SIG-M5 (cell line): ENCODE measurements at regions not wholly inside any gene's neighbourhood (a gene's known extent, or its start where the extent isn't known, plus 50 kb on each side); places are given as distances from the start of the nearest gene placed in this dataset.
"Not testable (repeated sequence)": the region's sequence is repeated elsewhere in the genome, so short reads cannot be mapped to it uniquely, and the experiment has no call there.

ENCODE experiments used
- DNase-seq: peaks from one replicate; lab custom pipeline; 2025; lab: John Stamatoyannopoulos, UW

DNA sequence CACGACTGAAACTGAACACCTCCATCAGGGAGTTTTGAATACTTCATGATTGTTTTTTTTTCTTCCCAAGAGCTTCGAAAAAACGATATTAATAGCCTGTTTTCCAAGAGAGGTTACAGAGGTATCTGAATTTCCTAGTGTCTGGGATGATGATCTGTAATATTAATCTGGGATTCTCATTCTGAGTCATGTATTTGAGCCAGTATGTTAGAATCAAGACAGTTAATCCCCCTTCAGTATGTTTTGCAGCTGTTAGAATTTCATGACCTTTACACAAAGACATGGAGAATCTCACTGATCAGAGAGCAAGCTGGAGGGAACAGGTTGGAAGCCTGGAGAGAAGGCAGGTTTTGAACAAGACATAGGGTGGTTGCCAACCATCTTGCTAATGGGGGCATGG is 234.5 kb upstream of the GAP43 start:
- no peak for DNase-seq

DNA sequence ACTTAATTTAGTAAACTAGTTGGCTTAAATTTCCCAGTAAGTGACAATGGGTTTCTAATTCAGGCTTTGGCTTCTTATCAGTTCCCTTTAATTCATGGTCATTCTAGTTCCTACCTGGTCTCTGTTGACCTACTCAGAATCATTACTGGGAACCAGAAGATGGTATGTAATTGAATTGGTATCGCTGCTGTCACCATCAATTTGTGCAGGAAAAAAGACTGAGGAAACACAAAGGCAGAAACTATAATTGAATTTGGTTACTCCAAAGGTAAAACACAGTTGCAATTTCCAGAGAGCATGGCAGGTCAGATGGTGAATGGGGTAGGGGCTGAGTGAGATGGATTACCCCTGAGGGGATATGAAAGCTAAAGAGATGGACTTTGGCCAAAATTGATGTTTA is 226.5 kb upstream of the GAP43 start:
- no peak for DNase-seq

DNA sequence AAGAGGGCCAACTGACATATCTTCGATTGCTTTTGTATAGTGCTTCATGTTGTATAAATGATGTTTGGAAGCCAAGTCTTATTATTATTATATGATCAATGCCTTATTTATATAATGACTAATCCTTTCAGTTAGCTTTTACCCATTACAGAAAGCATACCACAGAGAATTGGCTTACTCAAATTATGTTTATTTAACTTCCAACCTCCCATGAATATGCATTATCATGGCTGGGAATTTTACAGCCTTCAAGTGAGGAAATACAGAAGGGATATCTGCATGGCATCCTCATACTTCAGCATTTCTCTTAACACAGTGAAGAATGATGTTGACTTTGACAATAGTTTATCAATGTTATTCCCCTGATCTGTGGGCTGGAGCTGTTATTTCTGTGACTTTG is 225.9 kb upstream of the GAP43 start:
- no peak for DNase-seq

DNA sequence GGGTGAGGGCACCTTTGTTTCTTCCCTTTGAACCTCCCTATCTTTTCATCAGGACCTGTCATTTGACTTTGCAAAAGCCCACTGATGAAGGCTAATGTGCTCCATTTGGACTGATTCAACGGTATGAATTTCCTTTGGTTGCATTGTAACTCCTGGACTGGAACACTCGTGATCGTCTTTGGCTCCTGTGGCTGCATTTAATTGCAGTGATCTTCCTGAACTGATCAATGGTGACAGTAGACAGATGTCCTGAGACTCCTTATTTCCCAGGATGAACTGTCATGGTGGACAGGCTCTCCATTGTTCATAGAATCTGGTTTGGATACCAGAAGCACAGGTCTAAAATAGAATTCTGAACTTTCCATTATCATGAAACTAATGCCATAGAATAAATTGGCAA is 224.8 kb upstream of the GAP43 start:
- no peak for DNase-seq

DNA sequence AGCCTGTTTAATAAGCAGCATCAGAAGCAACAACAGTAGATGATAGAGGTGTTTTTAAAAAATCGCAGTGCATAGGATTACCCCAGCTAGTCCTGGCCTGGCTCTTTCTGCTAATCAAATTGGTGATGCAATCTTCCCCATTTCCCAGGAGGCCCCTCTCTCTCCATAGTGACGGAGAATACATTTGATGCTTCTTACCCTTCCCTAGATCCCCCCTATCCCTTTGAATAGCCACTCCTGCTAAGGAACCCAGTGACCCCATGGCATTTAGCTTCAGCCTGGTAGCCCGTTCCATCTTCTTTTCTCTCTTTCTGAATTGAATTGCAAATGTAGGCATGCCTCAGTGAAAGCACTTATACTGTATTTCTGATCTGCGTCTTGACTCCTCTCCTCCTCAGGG is 223.6 kb upstream of the GAP43 start:
- no peak for DNase-seq

DNA sequence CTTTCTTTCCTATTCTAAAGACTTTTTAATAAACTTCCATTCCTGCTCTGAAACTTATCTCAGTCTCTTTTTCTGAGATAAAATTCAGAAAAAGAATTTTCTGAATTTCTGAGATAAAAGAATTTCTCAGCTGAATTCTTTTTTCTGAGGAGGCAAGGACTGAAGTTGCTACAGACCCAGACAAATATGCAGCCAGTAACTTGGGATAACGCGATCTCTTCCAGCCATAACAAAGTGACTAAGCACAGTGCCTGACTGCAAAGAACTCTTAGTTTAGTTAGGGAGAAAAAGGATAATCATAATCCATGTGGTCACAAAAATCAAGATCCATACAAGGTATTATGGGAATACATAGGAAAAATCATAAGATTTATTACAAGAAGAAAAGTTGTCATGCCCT is 222.0 kb upstream of the GAP43 start:
- no peak for DNase-seq

DNA sequence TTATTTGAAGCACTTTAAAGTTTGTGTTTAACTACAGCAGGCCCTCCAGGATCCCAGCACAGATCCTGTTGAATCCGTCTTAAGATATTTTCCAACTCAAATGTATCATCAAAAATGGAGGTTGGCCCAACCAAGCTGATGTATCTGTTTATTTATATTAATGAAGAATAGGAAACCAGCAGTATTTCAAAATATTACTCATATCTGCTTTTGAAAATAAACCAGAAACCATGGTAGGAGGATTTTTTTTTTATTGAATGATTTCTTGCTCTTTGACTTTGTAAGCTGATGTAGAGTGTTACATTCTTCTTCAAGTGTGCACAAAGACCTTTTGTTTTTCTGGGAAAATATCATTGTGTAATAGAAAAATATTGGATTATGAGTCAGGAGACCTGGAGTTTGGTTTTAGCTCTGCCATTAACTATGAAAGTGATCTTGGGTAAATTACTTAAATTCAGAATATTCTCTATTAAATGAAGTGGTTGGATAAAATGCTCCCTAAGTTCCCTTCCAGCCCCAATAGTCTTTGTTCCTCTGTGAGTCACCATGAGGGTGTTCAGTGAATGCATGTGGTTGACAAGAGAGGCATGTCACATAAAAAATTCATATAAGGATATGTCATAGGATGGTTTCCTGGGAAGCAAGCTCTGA is 221.3 kb upstream of the GAP43 start:
- no peak for DNase-seq

DNA sequence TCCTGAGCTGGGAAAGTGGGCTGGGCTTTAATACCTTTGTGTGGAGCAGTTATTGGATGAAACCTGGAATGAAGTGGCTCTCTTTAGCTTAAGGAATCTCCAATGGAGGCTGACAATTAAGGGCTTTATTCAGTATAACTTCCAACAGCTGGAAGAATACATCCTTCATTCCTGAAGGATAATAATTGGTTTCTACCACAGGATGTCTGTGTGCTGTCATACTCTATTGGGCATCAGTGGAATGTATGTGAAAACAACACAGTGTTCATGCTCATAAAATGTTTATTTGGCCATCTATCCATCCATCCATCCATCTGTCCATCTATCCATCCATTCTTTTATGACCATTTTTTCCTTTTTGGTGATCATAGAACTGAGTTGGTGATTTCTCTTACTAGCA is 220.7 kb upstream of the GAP43 start:
- DNase-seq, result no peak

DNA sequence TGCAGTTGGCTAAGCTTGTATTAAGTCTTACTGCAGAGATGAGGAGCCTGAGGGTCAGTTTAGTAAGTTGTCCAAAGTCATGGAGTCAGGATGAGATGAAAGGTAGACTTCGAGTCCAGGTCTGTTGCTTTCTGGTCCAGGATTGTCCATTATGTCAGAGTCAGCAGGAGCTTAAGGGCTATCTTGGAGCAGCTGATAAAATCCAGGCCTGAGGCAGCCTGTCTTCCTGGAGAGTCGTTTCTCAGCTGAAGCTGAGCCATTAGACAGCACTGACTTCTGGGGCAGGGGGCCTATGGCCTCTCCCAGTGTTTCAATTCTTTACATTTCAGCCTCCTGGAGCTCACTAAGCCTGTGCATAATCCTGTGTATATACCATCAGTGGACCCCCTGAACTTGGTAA is 219.5 kb upstream of the GAP43 start:
- DNase-seq, result no peak

DNA sequence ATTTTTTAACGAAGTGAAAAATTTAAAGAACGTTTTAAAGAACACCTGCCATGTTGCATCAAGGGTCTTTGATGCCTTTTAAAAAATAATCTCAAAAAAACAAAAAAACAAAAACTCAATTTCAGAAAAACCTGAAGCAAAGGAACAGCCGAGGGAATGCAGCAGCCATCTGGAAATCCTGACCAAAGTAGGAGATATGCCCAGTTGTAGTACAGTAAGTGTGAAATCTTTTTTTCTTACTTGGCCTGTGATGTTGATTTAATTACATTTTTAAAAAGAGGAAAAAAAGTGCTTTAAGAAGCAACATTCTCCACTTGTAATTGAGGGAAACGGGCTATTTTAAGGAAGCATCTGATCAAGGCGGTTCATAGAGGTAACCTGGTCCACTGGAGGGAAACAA is 213.7 kb upstream of the GAP43 start:
- DNase-seq, result no peak

DNA sequence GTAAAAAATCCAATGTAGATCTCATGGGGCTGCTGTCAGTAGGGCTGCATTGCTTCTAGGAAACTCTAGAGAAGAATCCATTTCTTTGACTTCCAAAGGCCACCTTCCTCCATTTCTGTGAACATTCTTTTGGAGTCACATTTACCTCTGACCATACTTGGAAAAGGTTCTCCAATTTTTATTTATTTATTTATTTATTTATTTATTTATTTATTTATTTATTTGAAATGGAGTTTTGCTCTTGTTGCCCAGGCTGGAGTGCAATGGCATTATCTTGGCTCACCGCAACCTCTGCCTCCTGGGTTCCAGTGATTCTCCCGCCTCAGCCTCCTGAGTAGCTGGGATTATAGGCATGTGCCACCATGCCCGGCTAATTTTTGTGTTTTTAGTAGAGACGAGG is 208.7 kb upstream of the GAP43 start:
- DNase-seq, result not testable (repeated sequence)

DNA sequence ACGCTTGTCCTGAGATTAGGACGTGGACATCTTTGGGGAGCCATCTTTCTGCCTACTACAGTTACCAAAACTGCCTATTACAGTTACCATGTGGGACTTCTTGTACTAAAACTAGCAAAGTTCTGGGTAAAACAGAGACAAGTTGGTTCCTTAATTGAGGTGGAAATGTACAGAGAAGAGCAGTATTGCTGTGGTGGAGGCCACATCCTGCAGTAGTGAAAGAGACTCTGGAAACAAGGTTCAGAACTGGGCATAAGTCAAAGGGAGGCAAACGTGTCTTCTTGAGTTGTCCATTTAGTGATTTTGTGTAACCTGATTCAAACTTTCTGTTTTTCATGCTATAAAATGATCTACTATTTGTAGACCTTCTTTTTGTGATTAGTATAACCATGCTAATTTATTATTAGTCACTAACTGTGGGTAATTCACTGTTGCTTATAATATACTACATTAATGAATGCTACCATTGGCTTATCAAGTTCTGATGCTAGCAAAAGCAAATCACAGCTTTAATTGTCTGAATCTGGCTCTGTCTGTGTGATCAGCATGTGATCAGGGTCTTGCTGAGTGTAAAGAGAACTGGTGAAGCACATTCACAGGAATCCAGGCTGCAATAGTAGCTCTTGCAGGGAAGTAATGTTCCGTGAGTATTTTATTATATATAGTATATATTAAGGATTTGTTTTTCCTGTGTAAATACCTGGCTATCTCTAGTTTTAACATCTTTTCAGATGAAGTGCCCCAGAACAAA is 207.9 kb upstream of the GAP43 start:
- no peak for DNase-seq

DNA sequence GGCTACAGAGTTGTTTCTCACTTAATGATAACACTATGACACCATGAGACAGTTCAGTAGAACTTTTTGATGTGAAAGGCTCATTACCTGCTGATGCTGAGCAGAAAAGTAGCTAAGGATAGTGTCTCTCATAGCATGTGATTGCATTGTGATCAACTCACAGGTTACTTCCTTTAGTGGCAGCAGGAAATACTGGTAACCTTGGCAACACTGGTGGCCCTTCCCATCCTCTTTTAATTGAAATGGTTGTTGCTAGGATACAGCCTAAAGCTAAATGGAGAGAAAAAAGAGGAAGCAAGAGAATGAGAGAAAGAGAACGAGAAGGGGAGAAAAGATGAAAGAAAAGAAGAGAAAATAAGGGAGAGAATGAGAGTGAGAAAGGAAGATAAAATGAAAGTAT is 204.7 kb upstream of the GAP43 start:
- DNase-seq, result no peak

DNA sequence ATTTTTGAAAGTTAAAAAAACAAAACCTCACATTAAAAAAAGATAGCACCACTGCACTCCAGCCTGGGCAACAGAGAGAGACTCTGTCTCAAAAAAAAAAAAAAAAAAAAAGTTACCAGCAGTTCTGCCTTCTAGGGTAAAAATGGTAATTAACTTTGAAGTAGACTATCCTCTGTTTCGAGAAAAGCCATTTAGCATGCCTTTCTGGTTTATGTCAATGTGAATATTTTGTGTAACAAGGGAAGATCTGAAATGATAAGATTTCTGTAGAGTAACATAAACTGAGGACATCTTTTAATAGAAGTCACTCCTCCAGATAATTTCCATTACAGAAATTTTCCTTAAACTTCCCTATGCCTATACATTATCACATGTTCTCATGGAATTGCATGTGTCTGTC is 203.2 kb upstream of the GAP43 start:
- DNase-seq, result no peak

DNA sequence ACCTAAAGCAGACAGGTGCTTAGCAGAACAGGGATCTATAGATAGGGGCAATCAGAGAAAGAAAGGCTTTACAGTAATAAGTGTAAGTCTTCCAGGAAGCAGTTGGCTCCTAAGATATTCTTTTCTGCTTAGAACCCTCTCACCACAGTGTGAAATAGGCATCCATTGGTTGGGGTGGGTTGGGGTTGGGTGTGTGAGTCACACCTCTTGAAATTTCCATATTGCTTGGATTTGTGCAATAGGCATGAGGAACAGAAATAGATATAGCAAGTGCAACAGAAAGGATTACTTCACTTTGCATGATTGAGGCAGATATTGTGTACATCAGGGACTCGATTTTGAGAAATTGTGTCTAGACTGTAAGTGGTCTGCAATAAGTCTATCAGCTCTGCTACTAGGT is 200.1 kb upstream of the GAP43 start:
- DNase-seq, result peak; percentile 59

DNA sequence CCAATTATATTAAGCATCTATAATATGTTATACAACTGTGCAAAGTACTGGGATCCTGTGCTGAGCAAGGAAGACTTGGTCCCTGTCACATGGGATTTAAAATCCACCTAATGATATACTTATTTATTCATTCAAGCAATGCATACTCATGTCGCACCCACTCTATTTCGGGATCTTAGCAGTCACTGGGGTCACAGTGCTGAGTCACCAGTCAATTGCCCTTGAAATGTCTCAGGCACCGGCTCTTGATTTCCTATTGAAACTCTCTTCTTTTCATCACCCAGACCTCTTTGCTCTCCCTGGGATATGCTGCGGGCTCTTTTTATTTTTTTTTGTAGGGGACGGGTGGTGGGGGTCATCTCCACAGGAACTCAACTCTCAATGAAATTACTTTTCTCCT is 194.5 kb upstream of the GAP43 start:
- no peak for DNase-seq

DNA sequence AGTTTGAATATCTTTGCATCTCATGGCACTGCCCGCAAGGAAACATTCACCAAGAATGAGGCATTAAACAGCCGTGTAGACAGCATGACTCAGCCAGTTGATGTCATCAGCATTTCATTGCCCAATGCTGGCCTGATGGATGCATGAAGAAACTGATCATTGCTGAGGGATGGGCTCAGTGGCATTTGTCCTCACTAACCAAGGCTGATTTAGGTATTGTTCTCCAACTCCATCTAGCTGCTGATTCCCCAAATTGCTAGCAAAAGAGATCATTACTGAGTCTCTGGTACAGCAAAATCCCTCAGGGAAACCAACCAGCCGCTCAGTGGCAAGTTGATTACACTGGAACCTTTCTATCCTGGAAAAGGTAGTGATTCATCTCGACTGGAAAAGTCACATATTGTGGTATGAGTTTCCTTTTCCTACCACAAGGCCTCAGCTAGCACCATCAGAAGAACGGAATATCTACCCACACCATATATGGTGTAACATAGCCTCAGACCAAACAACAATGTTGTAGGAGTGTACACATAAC is 186.5 kb upstream of the GAP43 start:
- no peak for DNase-seq

DNA sequence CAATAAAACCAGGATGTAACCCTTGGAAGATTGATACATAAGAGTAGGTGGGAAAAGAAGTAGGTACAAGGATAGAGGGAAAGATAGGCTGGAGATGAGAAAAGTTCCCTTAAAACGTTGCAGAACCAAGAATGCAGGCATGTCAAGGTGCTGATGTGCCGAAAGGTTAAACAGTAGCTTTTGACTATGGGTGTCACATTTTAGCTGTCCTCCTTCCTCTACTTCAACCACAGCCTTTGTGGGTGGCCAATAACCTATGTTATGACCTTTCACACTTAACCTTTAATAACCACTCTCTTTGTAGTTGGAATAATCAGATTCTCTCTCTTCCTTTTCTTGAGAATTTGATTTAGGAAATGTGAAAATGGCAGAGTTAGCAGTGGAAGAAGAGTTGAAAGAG is 184.5 kb upstream of the GAP43 start:
- no peak for DNase-seq

DNA sequence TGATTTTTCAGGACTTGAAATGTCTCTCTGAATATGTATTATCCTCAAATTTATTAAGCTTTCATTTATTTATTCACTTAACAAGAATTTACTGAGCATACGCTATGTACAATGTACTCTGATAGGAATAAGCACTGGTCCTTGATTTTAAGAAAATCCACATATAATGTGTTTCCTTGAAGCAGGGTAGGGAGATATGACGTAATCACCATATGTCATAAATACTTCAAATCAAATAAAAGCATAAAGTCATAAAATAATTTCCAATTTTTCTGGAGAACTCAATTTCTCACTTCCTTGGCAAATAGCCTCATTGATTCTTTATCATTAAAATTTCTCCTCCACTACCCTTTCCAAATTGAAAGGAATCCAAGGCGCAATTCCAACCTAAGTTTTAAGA is 177.8 kb upstream of the GAP43 start:
- no peak for DNase-seq

DNA sequence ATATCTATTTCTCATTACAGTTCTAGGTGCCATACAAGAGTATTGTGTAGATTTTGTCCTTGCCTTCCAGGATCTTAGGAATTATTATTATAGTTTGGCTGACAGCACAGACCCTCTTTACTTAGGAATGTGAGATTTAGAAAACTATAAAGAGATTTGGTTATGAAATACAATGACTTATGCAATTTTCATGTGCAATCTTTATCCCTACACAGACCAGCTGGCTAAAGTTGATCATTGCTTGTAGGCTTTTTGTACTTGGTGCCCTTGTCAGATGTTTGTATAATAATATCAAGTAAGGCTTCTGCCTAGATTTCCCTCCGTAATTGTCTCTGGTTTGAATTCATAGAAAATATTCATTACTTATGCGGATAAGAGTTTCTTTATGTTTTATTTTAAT is 174.5 kb upstream of the GAP43 start:
- no peak for DNase-seq

DNA sequence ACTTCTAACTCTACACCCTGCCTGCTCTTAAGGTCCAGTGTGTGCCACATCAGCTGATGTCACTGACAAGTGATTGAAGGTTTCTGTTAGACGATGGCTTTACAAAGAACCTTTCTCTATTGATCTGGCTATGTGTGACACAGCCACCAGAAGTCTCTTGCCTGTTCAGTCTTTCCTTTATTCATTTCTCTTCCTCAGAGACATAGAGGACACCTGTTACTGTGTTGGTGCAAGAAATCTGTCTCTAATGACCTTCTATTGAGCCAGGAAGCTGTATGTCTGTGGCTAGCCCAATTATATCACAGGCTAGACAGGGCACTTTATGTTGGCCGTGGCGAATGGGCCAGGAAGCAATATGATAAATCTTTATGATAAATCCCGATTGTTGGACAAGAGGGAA is 173.3 kb upstream of the GAP43 start:
- DNase-seq, result no peak

DNA sequence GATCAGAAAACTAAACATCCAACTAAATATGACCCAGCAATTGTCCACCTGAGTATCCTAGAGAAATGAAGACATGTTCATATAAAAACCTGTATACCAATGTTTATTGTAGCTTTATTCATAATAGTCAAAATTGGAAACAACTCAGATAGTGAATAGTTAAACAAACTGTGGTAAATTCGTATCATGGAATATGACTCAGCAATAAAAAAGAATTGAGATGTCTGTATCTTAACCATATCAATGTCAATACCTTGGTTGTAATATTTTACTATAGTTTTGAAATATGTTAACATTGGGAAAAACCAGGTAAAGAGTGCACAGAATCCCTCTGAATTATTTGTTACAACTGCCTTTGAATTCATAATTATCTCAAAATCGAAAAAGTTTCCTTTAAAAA is 159.3 kb upstream of the GAP43 start:
- DNase-seq, result no peak

DNA sequence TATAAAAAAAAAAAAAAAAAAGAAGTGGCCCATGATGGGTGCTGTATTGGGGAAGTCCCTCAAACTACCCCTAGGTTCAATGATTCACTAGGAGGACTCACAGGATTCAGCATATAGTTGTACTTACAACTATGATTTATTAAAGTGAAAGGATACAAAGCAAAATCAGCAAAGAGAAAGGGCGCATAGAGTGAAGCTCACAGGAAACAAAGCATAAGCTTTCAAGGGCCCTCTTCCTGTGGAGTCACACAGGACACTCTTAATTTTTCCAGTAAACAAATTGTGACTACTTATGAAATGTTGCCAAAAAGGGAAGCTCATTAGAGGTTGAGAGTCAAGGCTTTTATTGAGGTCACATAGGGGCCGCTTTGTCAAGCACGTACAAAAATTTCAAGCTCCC is 153.7 kb upstream of the GAP43 start:
- no peak for DNase-seq

DNA sequence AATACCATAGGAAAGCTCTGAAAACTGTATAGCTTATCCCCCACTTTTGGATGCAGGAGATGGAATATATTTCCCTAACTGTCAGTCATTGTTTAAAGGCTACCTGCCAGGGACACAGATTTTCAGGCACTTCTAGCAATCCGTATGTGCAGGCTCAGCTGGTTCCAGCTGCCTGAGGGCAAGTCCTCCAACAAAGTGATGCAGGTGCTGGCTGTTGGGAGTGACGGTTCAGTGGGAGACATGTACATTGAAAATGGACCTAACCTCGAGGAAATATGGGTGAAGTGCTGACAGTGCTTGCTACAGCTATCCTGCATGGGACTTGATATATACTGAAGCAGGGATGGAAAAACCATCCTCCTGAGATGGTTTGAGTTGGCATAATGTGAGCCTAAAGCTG is 153.1 kb upstream of the GAP43 start:
- DNase-seq, result no peak
